CMK (cell line): ENCODE measurements at regions not wholly inside any gene's neighbourhood (a gene's known extent, or its start where the extent isn't known, plus 50 kb on each side); places are given as distances from the start of the nearest gene placed in this dataset.

ENCODE experiments used
- DNase-seq: peaks from one replicate; pipeline ENCODE4 v3.0.0-alpha.2; 2010; ENCODE audit warnings: low read depth

- no peak for DNase-seq
Measured at GRCh38 chr18:42137693-42138375, 182.8 kb downstream of the PIK3C3 start.

DNA sequence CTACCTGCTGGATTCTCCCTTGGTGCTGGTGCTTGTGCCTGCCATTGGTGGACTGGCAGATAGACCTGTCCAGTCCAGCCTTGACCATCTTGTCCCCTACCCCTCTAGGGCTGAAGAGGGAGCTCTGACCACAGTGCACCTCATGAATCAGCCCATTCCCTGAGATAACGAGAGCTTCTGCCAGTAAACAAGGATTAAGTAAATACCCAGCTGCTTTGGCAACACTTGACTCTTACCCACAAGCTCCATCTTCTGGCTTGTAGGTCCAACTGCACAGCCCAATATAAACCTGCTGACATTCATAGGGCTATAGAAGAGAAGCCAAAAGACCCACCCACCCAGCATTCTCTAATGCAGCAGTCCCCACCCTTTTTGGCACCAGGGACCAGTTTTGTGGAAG, 186.4 kb downstream of the PIK3C3 start:
- no peak for DNase-seq

GRCh38 chr18:42155024-42155423, 200.0 kb downstream of the PIK3C3 start:
- no peak for DNase-seq

DNA sequence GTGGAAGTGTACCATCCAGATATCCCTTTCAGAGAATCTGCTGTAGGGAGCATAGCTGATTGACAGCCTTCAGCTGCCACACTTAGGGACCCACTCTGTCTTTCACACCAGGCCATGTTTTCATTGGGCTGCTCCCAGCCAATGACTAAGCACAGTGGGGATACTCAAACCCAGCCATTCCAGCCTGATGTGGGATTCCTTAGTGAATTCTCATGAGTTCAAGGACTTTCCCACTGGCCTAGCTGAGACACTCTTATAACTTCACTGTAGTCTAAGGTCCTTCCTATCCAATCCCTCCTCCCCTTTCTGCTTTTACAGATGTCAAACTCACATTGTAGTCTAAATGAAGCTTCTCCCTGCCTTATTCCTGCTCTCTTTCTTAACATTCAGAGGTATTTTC, 201.2 kb downstream of the PIK3C3 start:
- no peak for DNase-seq

DNA sequence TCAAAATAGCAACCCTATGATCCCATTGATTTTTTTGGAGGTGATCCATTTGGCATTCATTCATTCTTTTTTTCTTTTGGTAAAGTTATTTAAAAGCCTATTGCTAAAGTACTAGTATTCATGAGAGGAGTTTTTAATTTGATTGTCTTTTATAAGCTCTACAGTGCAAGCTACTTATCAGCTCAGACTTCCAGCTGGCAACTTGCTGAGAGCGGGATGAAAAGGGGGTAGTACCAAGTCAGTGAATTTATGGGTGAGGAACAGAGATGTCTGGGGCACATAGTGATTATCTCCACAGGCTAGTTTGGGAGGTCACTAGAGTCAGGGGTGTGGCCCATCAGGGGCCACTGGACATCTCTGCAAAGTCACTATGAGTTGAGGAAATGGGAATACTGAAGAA, 202.4 kb downstream of the PIK3C3 start:
- no peak for DNase-seq

- no peak for DNase-seq
Measured at GRCh38 chr18:42157878-42158277, 202.8 kb downstream of the PIK3C3 start.

DNA sequence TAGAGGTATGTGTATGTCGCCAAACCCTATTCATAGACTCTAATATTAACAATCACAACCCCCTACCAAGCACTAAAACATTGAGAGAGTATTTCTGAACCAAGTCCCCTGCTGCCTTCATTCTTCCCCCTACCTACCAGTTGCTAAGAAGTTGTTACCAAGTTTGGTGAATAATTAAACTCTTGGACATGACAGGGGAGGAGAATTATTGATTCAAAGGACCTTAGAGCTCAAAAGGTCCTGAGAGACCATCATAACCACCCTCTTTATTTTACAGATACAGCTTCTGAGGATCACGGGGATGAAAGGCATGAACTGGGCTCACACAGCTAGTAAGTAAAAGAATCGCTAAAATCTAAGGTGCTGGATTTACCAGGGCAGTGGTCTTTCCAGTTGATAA, 204.1 kb downstream of the PIK3C3 start:
- DNase-seq: no peak

- no peak for DNase-seq
Measured at GRCh38 chr18:42163321-42163720, 208.3 kb downstream of the PIK3C3 start.

DNA sequence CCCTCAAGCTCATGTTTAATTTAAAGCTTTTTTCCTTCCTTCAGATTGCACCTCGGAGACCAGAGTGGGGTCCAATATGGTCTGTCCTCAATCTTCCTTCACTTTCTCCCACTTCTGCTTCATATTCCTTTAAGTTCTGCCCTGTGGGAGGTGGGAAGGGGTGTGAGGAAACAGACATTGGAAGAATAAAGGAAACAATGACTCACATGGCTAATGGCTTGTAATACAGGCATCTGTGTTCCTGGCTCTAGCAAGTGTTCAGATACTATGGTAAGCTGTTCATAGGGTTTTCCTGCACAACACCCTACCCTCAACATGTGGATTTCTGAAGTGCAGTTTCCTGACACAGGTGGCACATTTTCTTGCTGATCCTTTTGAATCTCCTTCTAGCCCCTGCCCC, 209.5 kb downstream of the PIK3C3 start:
- no peak for DNase-seq

GRCh38 chr18:42165922-42166513, 211.0 kb downstream of the PIK3C3 start:
- DNase-seq: no peak

GRCh38 chr18:42168487-42168886, 213.5 kb downstream of the PIK3C3 start:
- DNase-seq: no peak

GRCh38 chr18:42168907-42169306, 213.9 kb downstream of the PIK3C3 start:
- DNase-seq: no peak

GRCh38 chr18:42174909-42175308, 219.9 kb downstream of the PIK3C3 start:
- no peak for DNase-seq

GRCh38 chr18:42176599-42176998, 221.6 kb downstream of the PIK3C3 start:
- DNase-seq: no peak

DNA sequence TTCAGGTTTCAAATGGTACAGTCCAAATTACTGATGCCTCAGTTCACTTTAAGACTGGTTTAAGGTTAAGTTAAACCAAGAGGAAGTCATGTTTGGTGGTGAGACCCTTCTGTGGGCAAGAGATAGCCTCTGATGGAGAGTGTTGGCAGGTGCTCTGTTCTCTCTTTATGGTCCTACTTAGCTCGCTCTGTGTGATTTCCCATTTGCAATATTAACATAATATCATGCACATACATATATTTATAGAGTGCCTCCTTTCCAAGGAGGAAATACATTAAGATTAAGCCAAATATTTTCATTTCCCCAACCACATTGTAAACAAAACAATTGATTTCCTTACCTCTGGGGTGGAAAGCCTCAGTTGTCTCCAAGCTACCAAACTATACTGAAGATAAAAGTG, 222.4 kb downstream of the PIK3C3 start:
- no peak for DNase-seq

DNA sequence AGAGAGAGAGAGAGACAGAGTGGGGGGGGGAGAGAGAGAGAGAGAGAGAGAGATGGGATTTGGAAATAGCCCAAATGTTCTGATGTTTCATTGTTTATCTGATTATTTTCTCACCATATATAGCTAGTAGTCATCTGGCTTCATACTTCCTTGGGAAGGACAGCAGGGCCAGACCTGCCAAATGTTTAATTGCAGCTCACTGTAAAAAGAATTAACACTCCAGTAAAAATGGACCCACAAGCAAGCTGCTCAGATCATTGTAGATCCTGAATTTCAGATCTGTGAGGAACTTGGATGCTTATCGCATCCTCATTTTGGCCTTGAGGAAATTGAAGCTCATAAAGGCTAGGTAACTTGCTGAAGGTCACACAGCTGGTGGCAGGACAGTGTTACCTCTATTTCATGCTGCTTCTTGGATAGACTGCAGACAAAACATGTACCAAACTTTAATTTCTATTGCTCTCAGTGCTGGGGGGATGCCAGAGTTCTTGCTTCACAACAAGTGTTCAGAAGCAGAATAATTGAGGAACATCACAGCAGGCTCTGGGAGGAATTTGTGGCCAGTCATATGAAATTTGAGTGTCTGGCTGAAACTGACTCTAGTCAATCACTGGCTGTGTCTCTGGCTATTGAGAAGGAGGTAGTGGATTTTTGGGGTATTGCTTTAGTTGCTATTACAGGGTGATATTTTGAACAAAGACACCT, 223.5 kb downstream of the PIK3C3 start:
- DNase-seq: no peak

GRCh38 chr18:42179542-42180121, 224.6 kb downstream of the PIK3C3 start:
- no peak for DNase-seq

DNA sequence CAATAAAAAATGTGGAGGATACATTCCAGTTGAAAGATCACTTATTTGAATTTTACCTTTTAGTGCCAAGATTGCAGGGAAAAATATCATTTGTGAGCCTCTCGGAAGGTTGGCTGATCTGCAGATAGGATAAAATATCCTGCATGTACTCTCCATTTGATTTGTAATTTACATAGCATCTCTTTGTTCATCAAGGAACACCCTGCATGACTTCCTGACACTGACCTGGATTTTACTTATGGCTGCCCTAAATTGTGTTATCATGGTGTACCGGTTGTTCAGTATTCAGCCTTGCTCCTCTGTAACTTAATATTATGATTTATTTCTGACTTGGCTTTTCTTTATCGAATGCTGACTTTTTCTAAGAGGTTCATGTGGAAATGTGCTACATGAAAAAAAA, 226.4 kb downstream of the PIK3C3 start:
- DNase-seq: no peak

DNA sequence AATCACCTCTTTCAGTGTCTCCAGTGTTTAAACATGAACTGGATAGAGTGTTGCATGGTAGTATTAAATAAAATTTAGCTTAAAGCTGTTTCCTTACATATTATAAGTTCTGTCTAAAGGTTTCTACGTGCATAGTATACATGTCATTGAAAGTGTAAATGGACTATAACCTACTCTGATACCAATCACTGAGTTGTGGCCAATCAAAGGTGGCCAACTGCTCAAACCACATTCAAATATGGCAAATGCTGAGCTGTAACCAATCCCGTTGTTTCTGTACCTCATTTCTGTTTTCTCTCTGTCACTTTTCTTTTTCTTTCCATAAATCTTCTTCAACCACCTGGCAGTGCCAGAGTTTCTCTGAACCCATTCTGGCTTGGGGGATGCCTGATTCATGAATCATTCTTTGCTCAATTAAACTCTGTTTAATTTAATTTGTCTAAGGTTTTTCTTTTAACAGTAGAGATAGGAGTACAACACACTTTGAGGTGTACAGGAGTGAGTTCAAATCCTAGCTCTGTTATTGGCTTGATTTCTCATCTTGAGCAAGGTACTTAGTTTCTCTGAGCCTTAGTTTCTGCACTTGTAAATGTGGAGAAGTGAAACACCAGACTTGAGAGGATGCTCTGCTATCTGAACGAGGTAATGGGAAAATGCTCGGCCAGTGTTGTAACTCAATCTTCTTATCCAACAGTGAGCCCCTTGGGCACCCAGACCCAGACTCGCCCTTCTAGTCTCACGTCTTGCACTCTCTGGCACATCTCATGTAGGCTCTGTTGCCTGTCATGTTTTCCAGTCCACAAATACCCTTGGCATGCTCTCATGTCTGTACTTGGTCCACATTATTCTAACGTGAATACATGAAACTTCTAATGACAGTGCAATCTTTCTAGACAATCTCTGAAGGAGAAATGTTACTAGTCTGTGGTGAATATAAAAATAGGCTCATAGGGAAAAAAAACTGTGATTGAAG, 228.0 kb downstream of the PIK3C3 start:
- DNase-seq: no peak

DNA sequence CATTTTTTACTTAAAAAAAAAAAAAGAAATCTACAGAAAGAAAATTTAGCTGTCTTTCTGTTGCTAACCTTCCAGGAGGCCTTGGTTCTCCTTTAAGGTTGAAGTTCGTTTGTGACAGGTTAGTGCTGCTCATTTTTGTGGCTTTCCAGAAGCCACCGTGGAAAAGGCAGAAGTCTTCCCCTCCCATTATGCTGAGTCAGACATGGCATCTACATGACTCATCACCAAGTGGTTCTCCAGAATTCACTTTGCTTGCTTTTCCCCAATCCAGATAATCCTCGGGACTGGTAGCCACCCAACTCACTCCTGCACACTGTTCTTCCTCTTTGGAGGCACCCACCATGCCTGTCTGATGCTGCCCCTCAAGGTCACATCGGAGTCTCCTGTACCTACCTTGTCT, 228.7 kb downstream of the PIK3C3 start:
- DNase-seq: no peak

DNA sequence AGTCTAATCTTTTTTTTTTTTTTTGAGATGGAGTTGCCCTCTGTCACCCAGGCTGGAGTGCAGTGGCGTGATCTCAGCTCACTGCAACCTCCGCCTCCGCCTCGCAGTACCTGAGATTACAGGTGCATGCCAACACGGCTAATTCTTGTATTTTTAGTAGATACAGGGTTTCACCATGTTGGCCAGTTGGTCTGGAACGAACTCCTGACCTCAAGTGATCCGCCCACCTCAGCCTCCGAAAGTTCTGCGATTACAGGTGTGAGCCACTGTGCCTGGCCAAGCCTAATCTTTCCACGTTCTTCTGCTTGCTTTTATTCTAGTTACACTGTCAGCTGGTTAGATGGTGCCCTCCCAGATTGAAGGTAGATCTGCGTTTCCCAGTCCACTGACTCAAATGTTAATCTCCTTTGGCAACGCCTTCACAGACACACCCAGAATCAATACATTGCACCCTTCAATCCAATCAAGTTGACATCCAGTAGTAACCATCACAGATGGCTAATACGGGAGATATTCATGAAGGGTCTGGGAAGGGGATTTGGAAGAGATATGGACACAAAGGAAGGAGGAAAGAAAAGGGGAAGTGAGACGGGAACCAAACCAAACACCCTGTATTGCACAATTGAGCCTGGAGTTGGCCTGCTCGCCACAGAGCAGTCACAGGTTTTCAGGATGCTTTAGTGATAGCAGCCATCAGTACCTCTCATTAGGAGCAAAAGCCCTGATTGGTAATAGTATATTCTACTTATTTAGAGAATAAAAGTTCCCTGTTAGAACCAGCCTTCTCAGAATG, 229.8 kb downstream of the PIK3C3 start:
- no peak for DNase-seq
